Activated T-cell treated with anti-CD3 and anti-CD28 coated beads, Interleukin-2, amount 50 U/mL, for 72 hours (primary cell): ENCODE measurements at regions not wholly inside any gene's neighbourhood (a gene's known extent, or its start where the extent isn't known, plus 50 kb on each side); places are given as distances from the start of the nearest gene placed in this dataset.
"Not testable (repeated sequence)": the region's sequence is repeated elsewhere in the genome, so short reads cannot be mapped to it uniquely, and the experiment has no call there.

ENCODE experiments used
- ATAC-seq, 2 donors: fragments of 150-1000 bp; cut with Tn5 transposase; replicated peaks in 1 of 2; 2 replicates each; pipeline ENCODE4 v1.10.0; 2021; ENCODE audit warnings: moderate library complexity in 2 of 2, mild to moderate bottlenecking in 1 of 2
- DNase-seq, 2 donors: peaks; one replicate each; pipeline ENCODE4 v3.0.0; 2021 to 2022; ENCODE audit warnings: mixed read lengths in 1 of 2
- H3K27ac Mint-ChIP-seq: one replicate; pipeline ENCODE4 v1.8.0; 2022; ENCODE audit warnings: mild to moderate bottlenecking, moderate library complexity, mixed read lengths
- H3K27me3 Mint-ChIP-seq: one replicate; pipeline ENCODE4 v1.8.0; 2022; ENCODE audit warnings: low read depth, mixed read lengths
- H3K36me3 Mint-ChIP-seq, 2 donors: one replicate each; pipeline ENCODE4 v1.8.0; 2022; ENCODE audit warnings: mixed read lengths in 2 of 2, mild to moderate bottlenecking in 1 of 2; ENCODE audit not compliant: insufficient read depth in 2 of 2
- H3K4me1 Mint-ChIP-seq: one replicate; pipeline ENCODE4 v1.8.0; 2022; ENCODE audit warnings: low read depth, mixed read lengths
- H3K4me3 Mint-ChIP-seq, 2 donors: one replicate each; pipeline ENCODE4 v1.8.0; 2022; ENCODE audit warnings: mild to moderate bottlenecking in 2 of 2, mixed read lengths in 2 of 2, moderate library complexity in 2 of 2
- H3K9me3 Mint-ChIP-seq, 2 donors: one replicate each; pipeline ENCODE4 v1.8.0; 2022; ENCODE audit warnings: mixed read lengths in 2 of 2

- DNase-seq = no peak
- Mint-ChIP-seq H3K27ac (no peak overlapping the region), H3K4me3 (no peak overlapping the region), H3K36me3 (no peaks in the 10 kb centered on the region), H3K27me3 (no peaks in the 10 kb centered on the region), H3K4me1 (no peaks in the 10 kb centered on the region), H3K9me3 (no peaks in the 10 kb centered on the region)
- ATAC-seq = no peak
Observed at GRCh38 chr16:79991969-79992368, 391.4 kb upstream of the MAF start.

GRCh38 chr16:79988721-79989220 lies 388.2 kb upstream of the MAF start:
- H3K27me3 Mint-ChIP-seq = no peaks in the 10 kb centered on the region
- no peaks in the 10 kb centered on the region for H3K9me3 Mint-ChIP-seq
- H3K4me3 Mint-ChIP-seq = no peak overlapping the region
- no peaks in the 10 kb centered on the region for H3K36me3 Mint-ChIP-seq
- ATAC-seq (no peak), DNase-seq (no peak)
- no peak overlapping the region for H3K27ac Mint-ChIP-seq
- H3K4me1 Mint-ChIP-seq = no peaks in the 10 kb centered on the region

GRCh38 chr16:79988089-79988488 lies 387.6 kb upstream of the MAF start:
- no peaks in the 10 kb centered on the region for H3K36me3 Mint-ChIP-seq
- no peaks in the 10 kb centered on the region for H3K27me3 Mint-ChIP-seq
- no peak overlapping the region for H3K4me3 Mint-ChIP-seq
- DNase-seq = no peak
- no peaks in the 10 kb centered on the region for H3K9me3 Mint-ChIP-seq
- H3K27ac Mint-ChIP-seq = no peak overlapping the region
- no peak for ATAC-seq
- H3K4me1 Mint-ChIP-seq = no peaks in the 10 kb centered on the region

GRCh38 chr16:79986352-79986751 lies 385.8 kb upstream of the MAF start:
- H3K4me1 Mint-ChIP-seq = no peaks in the 10 kb centered on the region
- DNase-seq (no peak), ATAC-seq (no peak)
- no peaks in the 10 kb centered on the region for H3K27me3 Mint-ChIP-seq
- H3K36me3 Mint-ChIP-seq = no peaks in the 10 kb centered on the region
- no peak overlapping the region for H3K4me3 Mint-ChIP-seq
- H3K27ac Mint-ChIP-seq = no peak overlapping the region
- no peaks in the 10 kb centered on the region for H3K9me3 Mint-ChIP-seq

- Mint-ChIP-seq H3K27me3 (no peaks in the 10 kb centered on the region), H3K4me3 (no peak overlapping the region), H3K27ac (no peak overlapping the region), H3K36me3 (no peaks in the 10 kb centered on the region), H3K9me3 (no peaks in the 10 kb centered on the region), H3K4me1 (no peaks in the 10 kb centered on the region)
- ATAC-seq = no peak
- no peak for DNase-seq
Observed at GRCh38 chr16:79985606-79986005, 385.1 kb upstream of the MAF start.

GRCh38 chr16:79984149-79984548 lies 383.6 kb upstream of the MAF start:
- not testable (repeated sequence) for DNase-seq, H3K4me1 Mint-ChIP-seq, H3K9me3 Mint-ChIP-seq, H3K27ac Mint-ChIP-seq, H3K4me3 Mint-ChIP-seq, ATAC-seq, H3K36me3 Mint-ChIP-seq, H3K27me3 Mint-ChIP-seq

- H3K27me3 Mint-ChIP-seq = no peaks in the 10 kb centered on the region
- DNase-seq (no peak), ATAC-seq (no peak)
- no peaks in the 10 kb centered on the region for H3K9me3 Mint-ChIP-seq
- no peaks in the 10 kb centered on the region for H3K4me1 Mint-ChIP-seq
- no peaks in the 10 kb centered on the region for H3K36me3 Mint-ChIP-seq
- no peak overlapping the region for H3K27ac Mint-ChIP-seq
- no peak overlapping the region for H3K4me3 Mint-ChIP-seq
Observed at GRCh38 chr16:79982862-79983261, 382.3 kb upstream of the MAF start.

- Mint-ChIP-seq H3K27me3 (no peaks in the 10 kb centered on the region), H3K27ac (no peak overlapping the region), H3K9me3 (no peaks in the 10 kb centered on the region), H3K36me3 (no peaks in the 10 kb centered on the region), H3K4me3 (no peak overlapping the region), H3K4me1 (no peaks in the 10 kb centered on the region)
- DNase-seq (no peak), ATAC-seq (no peak)
Observed at GRCh38 chr16:79982361-79982760, 381.8 kb upstream of the MAF start.

GRCh38 chr16:79981814-79982213 lies 381.3 kb upstream of the MAF start:
- H3K27ac Mint-ChIP-seq = no peak overlapping the region
- no peak overlapping the region for H3K4me3 Mint-ChIP-seq
- H3K9me3 Mint-ChIP-seq = no peaks in the 10 kb centered on the region
- H3K36me3 Mint-ChIP-seq = no peaks in the 10 kb centered on the region
- ATAC-seq = no peak
- no peak for DNase-seq
- no peaks in the 10 kb centered on the region for H3K27me3 Mint-ChIP-seq
- no peaks in the 10 kb centered on the region for H3K4me1 Mint-ChIP-seq

- Mint-ChIP-seq H3K27me3 (no peaks in the 10 kb centered on the region), H3K27ac (no peak overlapping the region), H3K4me3 (no peak overlapping the region), H3K4me1 (no peaks in the 10 kb centered on the region), H3K9me3 (no peaks in the 10 kb centered on the region), H3K36me3 (no peaks in the 10 kb centered on the region)
- DNase-seq = no peak
- ATAC-seq = no peak
Observed at GRCh38 chr16:79980650-79981521, 380.3 kb upstream of the MAF start.

GRCh38 chr16:79977940-79978836 lies 377.7 kb upstream of the MAF start:
- H3K27ac Mint-ChIP-seq = no peak overlapping the region
- no peak overlapping the region for H3K4me3 Mint-ChIP-seq
- no peaks in the 10 kb centered on the region for H3K9me3 Mint-ChIP-seq
- DNase-seq (no peak), ATAC-seq (no peak)
- H3K36me3 Mint-ChIP-seq = no peaks in the 10 kb centered on the region
- no peaks in the 10 kb centered on the region for H3K4me1 Mint-ChIP-seq
- no peaks in the 10 kb centered on the region for H3K27me3 Mint-ChIP-seq

- no peak for ATAC-seq
- H3K9me3 Mint-ChIP-seq = no peaks in the 10 kb centered on the region
Observed at GRCh38 chr16:79973320-79973719, 372.8 kb upstream of the MAF start.

GRCh38 chr16:79972053-79972704 lies 371.6 kb upstream of the MAF start:
- no peaks in the 10 kb centered on the region for H3K4me1 Mint-ChIP-seq
- no peak overlapping the region for H3K4me3 Mint-ChIP-seq
- no peak for ATAC-seq

More at GRCh38 chr16:79973320-79973719, 372.8 kb upstream of the MAF start:
- no peak overlapping the region for H3K4me3 Mint-ChIP-seq
- DNase-seq = no peak
- H3K27ac Mint-ChIP-seq = no peak overlapping the region
- no peaks in the 10 kb centered on the region for H3K36me3 Mint-ChIP-seq
- H3K27me3 Mint-ChIP-seq = no peaks in the 10 kb centered on the region
- no peaks in the 10 kb centered on the region for H3K4me1 Mint-ChIP-seq

More at GRCh38 chr16:79972053-79972704, 371.6 kb upstream of the MAF start:
- Mint-ChIP-seq H3K27ac (peak overlapping the region; percentile 35), H3K9me3 (no peaks in the 10 kb centered on the region), H3K27me3 (no peaks in the 10 kb centered on the region), H3K36me3 (no peaks in the 10 kb centered on the region)
- no peak for DNase-seq
